H9 (cell line): ENCODE measurements at regions not wholly inside any gene's neighbourhood (a gene's known extent, or its start where the extent isn't known, plus 50 kb on each side); places are given as distances from the start of the nearest gene placed in this dataset.

Experiments
- DNase-seq: peaks from one replicate; pipeline ENCODE4 v3.0.0-alpha.2; 2017
- H2AFZ ChIP-seq: one replicate; pipeline ENCODE4 v1.6.1; 2013; ENCODE audit warnings: mild to moderate bottlenecking, low read length, control low read depth, moderate library complexity
- H2AK5ac ChIP-seq: 2 replicates; pipeline ENCODE4 v1.6.1; 2013; ENCODE audit warnings: low read length, control low read depth, mixed read lengths; ENCODE audit not compliant: insufficient read length
- H2BK120ac ChIP-seq: one replicate; pipeline ENCODE4 v1.6.1; 2013; ENCODE audit warnings: low read depth, mild to moderate bottlenecking, low read length, control low read depth, inconsistent platforms; ENCODE audit not compliant: poor library complexity, severe bottlenecking
- H2BK12ac ChIP-seq: 2 replicates; pipeline ENCODE4 v1.6.1; 2013; ENCODE audit warnings: low read length, control low read depth, mixed read lengths, low read depth; ENCODE audit not compliant: insufficient read length
- H2BK15ac ChIP-seq: 2 replicates; pipeline ENCODE4 v1.6.1; 2013; ENCODE audit warnings: low read depth, low read length, control low read depth
- H2BK20ac ChIP-seq: one replicate; pipeline ENCODE4 v1.6.1; 2013; ENCODE audit warnings: low read depth, mild to moderate bottlenecking, low read length, control low read depth, inconsistent platforms; ENCODE audit not compliant: poor library complexity, severe bottlenecking
- H2BK5ac ChIP-seq: 2 replicates; pipeline ENCODE4 v1.6.1; 2013; ENCODE audit warnings: low read length, control low read depth, mixed read lengths; ENCODE audit not compliant: insufficient read length
- H3K14ac ChIP-seq: 2 replicates; pipeline ENCODE4 v1.6.1; 2013; ENCODE audit warnings: low read length, control low read depth; ENCODE audit not compliant: insufficient read depth
- H3K18ac ChIP-seq: 2 replicates; pipeline ENCODE4 v1.6.1; 2013; ENCODE audit warnings: low read depth, mild to moderate bottlenecking, mixed read lengths, low read length, control low read depth; ENCODE audit not compliant: insufficient read length
- H3K23ac ChIP-seq: 2 replicates; pipeline ENCODE4 v1.6.1; 2013; ENCODE audit warnings: low read length, control low read depth, mixed read lengths, low read depth; ENCODE audit not compliant: insufficient read length
- H3K23me2 ChIP-seq: 2 replicates; pipeline ENCODE4 v1.6.1; 2013; ENCODE audit warnings: low read depth, mild to moderate bottlenecking, mixed read lengths, low read length, control low read depth; ENCODE audit not compliant: insufficient read length, poor library complexity, severe bottlenecking
- H3K27ac ChIP-seq: 2 replicates; pipeline ENCODE4 v1.5.1; 2013; ENCODE audit warnings: low read length, control low read depth, mixed read lengths, low read depth; ENCODE audit not compliant: insufficient read length
- H3K27me3 ChIP-seq: 2 replicates; pipeline ENCODE4 v1.6.1; 2013; ENCODE audit warnings: low read length, control low read depth, inconsistent platforms; ENCODE audit not compliant: insufficient read depth
- H3K4ac ChIP-seq: 2 replicates; pipeline ENCODE4 v1.6.1; 2013; ENCODE audit warnings: low read depth, mild to moderate bottlenecking, control low read depth, inconsistent platforms, low read length, moderate library complexity
- H3K4me1 ChIP-seq: 2 replicates; pipeline ENCODE4 v1.6.1; 2013; ENCODE audit warnings: low read length, control low read depth, inconsistent platforms; ENCODE audit not compliant: insufficient read depth
- H3K4me2 ChIP-seq: 2 replicates; pipeline ENCODE4 v1.6.1; 2013; ENCODE audit warnings: low read length, control low read depth, mixed read lengths; ENCODE audit not compliant: insufficient read length, insufficient read depth
- H3K56ac ChIP-seq: 2 replicates; pipeline ENCODE4 v1.6.1; 2013; ENCODE audit warnings: low read depth, mild to moderate bottlenecking, mixed read lengths, low read length, control low read depth; ENCODE audit not compliant: insufficient read length
- H3K79me1 ChIP-seq: 2 replicates; pipeline ENCODE4 v1.6.1; 2013; ENCODE audit warnings: low read depth, mild to moderate bottlenecking, moderate library complexity, low read length, control low read depth, inconsistent platforms; ENCODE audit not compliant: insufficient read depth, poor library complexity, severe bottlenecking
- H3K79me2 ChIP-seq: 2 replicates; pipeline ENCODE4 v1.6.1; 2013; ENCODE audit warnings: low read length, control low read depth, inconsistent platforms; ENCODE audit not compliant: insufficient read depth
- H3K9ac ChIP-seq: 2 replicates; pipeline ENCODE4 v1.6.1; 2013; ENCODE audit warnings: low read length, control low read depth, mixed read lengths; ENCODE audit not compliant: insufficient read length; ENCODE audit errors: extremely low read depth
- H3K9me3 ChIP-seq: one replicate; pipeline ENCODE4 v1.6.1; 2013; ENCODE audit warnings: low read depth, low read length, inconsistent platforms; ENCODE audit not compliant: control insufficient read depth
- H3T11ph ChIP-seq: one replicate; pipeline ENCODE4 v1.6.1; 2013; ENCODE audit warnings: mild to moderate bottlenecking, low read length, control low read depth, inconsistent platforms
- H4K20me1 ChIP-seq: one replicate; pipeline ENCODE4 v1.6.1; 2013; ENCODE audit not compliant: control insufficient read depth, insufficient read length, insufficient read depth
- H4K5ac ChIP-seq: 2 replicates; pipeline ENCODE4 v1.6.1; 2013; ENCODE audit warnings: low read depth, mild to moderate bottlenecking, mixed read lengths, low read length, control low read depth; ENCODE audit not compliant: insufficient read length
- H4K8ac ChIP-seq: replicated peaks from 2 replicates; pipeline ENCODE4 v1.6.1; 2013; ENCODE audit warnings: low read length, control low read depth, mixed read lengths, low read depth; ENCODE audit not compliant: insufficient read length
- H4K91ac ChIP-seq: 2 replicates; pipeline ENCODE4 v1.6.1; 2013; ENCODE audit warnings: low read depth, mild to moderate bottlenecking, moderate library complexity, mixed read lengths, low read length, control low read depth; ENCODE audit not compliant: insufficient read length
- H3K27ac Mint-ChIP-seq, 3 experiments: 2 replicates in 2 of 3; 3 replicates in 1 of 3; pipeline ENCODE4 v1.8.0; 2020 to 2021; ENCODE audit warnings: mixed read lengths in 3 of 3, mild to moderate bottlenecking in 1 of 3, moderate library complexity in 1 of 3
- H3K27me3 Mint-ChIP-seq: 2 replicates; pipeline ENCODE4 v1.8.0; 2021; ENCODE audit warnings: low read depth, mild to moderate bottlenecking, moderate library complexity, mixed read lengths
- H3K36me3 Mint-ChIP-seq, 3 experiments: 2 replicates in 2 of 3; 3 replicates in 1 of 3; pipeline ENCODE4 v1.8.0; 2020 to 2021; ENCODE audit warnings: low read depth in 3 of 3, mixed read lengths in 3 of 3; ENCODE audit not compliant: insufficient read depth in 1 of 3
- H3K4me1 Mint-ChIP-seq, 2 experiments: 2 replicates each; pipeline ENCODE4 v1.8.0; 2020; ENCODE audit warnings: mixed read lengths in 2 of 2
- H3K4me3 Mint-ChIP-seq, 2 experiments: 2 replicates in 1 of 2; 3 replicates in 1 of 2; pipeline ENCODE4 v1.8.0; 2020 to 2021; ENCODE audit warnings: mild to moderate bottlenecking in 2 of 2, mixed read lengths in 2 of 2, moderate library complexity in 1 of 2
- H3K9me3 Mint-ChIP-seq, 2 experiments: 2 replicates in 1 of 2; 3 replicates in 1 of 2; pipeline ENCODE4 v1.8.0; 2020; ENCODE audit warnings: mild to moderate bottlenecking in 2 of 2, mixed read lengths in 2 of 2, moderate library complexity in 1 of 2
- WGBS: extraction: QIAGEN DNeasy Blood & Tissue Kit; methylation state at CpG from one replicate; pipeline ENCODE4 v1.1.7; 2013; ENCODE audit warnings: missing lambda C conversion rate, low lambda C conversion rate, mixed read lengths; ENCODE audit not compliant: insufficient read length; ENCODE audit errors: extremely low coverage; 5-methylcytosine and 5-hydroxymethylcytosine counted together
- TF ChIP-seq, protein P1 (sequence below): fragments of 200-600 bp; sonication (generic); conservative IDR thresholded peaks from 3 replicates; pipeline ENCODE4 v1.8.0; 2021; ENCODE audit warnings: antibody characterized with exemption, mild to moderate bottlenecking

DNA sequence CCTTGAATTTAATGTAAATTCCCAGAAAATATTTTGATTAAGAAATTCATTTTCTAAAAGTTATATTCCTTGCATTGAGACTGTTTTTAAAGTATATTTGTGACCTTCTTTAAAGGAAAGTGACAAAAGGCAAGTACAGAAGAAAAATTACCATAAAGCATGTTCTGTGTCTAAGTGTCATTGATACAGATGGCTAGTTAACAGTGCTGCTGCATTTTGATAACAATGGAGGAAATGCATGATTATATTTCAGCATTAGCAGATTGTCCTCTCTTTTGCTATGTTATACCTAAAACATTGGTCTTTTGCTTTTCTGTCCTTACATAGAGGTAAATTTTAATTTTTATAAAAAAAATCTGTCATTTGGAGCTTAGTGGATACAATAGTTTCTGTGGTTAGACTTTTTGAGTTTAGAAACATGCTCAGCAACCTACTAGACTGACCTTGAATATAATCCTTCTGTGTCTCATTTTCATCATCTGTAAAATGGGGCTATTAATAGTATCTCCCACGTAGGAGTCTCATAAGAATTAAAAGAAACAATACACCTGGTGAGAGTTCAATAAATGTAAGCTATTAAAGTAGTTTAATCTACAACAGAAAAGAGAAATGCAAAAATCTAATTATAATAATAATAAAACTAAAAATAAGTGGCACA lies 51.1 kb upstream of the RGS21 start:
- Mint-ChIP-seq H3K4me1 (no peaks in the 10 kb centered on the region), H3K9me3 (no peaks in the 10 kb centered on the region), H3K4me3 (no peak overlapping the region), H3K36me3 (no peaks in the 10 kb centered on the region), H3K27me3 (no peaks in the 10 kb centered on the region), H3K27ac (no peak overlapping the region)
- Histone ChIP-seq H2BK15ac (no peak overlapping the region), H3K18ac (no peak overlapping the region), H3K14ac (no peak overlapping the region), H3K27me3 (no peaks in the 10 kb centered on the region), H3T11ph (no peak overlapping the region), H3K4me2 (no peak overlapping the region), H4K5ac (no peak overlapping the region), H4K20me1 (no peaks in the 10 kb centered on the region), H4K91ac (no peak overlapping the region), H3K23ac (no peak overlapping the region), H2BK5ac (no peak overlapping the region), H3K79me1 (no peaks in the 10 kb centered on the region), H2AK5ac (no peak overlapping the region), H4K8ac (no peak overlapping the region), H2BK20ac (no peak overlapping the region), H3K4ac (no peak overlapping the region), H3K79me2 (no peaks in the 10 kb centered on the region), H2BK120ac (no peak overlapping the region), H3K9ac (no peak overlapping the region), H3K56ac (no peak overlapping the region), H3K27ac (no peak overlapping the region), H2BK12ac (no peak overlapping the region), H2AFZ (no peak overlapping the region), H3K9me3 (no peaks in the 10 kb centered on the region), H3K4me1 (no peaks in the 10 kb centered on the region), H3K23me2 (no peaks in the 10 kb centered on the region)
- no peak for DNase-seq
- TF ChIP-seq, protein P1, sequence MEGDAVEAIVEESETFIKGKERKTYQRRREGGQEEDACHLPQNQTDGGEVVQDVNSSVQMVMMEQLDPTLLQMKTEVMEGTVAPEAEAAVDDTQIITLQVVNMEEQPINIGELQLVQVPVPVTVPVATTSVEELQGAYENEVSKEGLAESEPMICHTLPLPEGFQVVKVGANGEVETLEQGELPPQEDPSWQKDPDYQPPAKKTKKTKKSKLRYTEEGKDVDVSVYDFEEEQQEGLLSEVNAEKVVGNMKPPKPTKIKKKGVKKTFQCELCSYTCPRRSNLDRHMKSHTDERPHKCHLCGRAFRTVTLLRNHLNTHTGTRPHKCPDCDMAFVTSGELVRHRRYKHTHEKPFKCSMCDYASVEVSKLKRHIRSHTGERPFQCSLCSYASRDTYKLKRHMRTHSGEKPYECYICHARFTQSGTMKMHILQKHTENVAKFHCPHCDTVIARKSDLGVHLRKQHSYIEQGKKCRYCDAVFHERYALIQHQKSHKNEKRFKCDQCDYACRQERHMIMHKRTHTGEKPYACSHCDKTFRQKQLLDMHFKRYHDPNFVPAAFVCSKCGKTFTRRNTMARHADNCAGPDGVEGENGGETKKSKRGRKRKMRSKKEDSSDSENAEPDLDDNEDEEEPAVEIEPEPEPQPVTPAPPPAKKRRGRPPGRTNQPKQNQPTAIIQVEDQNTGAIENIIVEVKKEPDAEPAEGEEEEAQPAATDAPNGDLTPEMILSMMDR, result no peak
- no CpG with 5 or more reads among the region's 1 CpG for WGBS
